ENCODE measurements at regions not wholly inside any gene's neighbourhood (a gene's known extent, or its start where the extent isn't known, plus 50 kb on each side); places are given as distances from the start of the nearest gene placed in this dataset.

- H3K36me3 ChIP-seq (replicated peaks in 1 of 2; ENCODE audit: control insufficient read depth in 1 of 2, insufficient read depth in 2 of 2, low read length in 2 of 2), result no peaks in the 10 kb centered on the region
- whole genome bisulfite sequencing (ENCODE audit: insufficient coverage), result 100% methylated on average over 2 of the region's 4 CpGs
- no peaks in the 10 kb centered on the region for H4K20me1 ChIP-seq (ENCODE audit: insufficient read depth, low read length)
- H3K79me2 ChIP-seq (ENCODE audit: insufficient read depth, low read length), result no peaks in the 10 kb centered on the region
- intact Hi-C loops (cut with micrococcal nuclease), result no loop called here
- Mint-ChIP-seq H3K27ac (no peak overlapping the region), H3K36me3 (no peaks in the 10 kb centered on the region), H3K27me3 (ENCODE audit: low read depth in 3 of 3) (peaks cover 0 to 1% (median 0%) of the 10 kb centered on the region in 3 donors), H3K9me3 (peaks cover 0 to 7% (median 3%) of the 10 kb centered on the region in 7 donors), H3K4me3 (no peak overlapping the region), H3K4me1 (peaks cover 8% of the 10 kb centered on the region)
- no peak overlapping the region for H2AFZ ChIP-seq (ENCODE audit: insufficient read depth, low read depth, low read length, poor library complexity, severe bottlenecking)
- H3K4me1 ChIP-seq (ENCODE audit: control insufficient read depth in 1 of 2, insufficient read depth in 2 of 2, low read length in 2 of 2), result peaks cover 7 to 9% of the 10 kb centered on the region in 2 donors
- H3K9ac ChIP-seq (ENCODE audit: insufficient read depth, low read length, poor library complexity, severe bottlenecking), result no peak overlapping the region
- H3K4me3 ChIP-seq (replicated peaks in 1 of 3; ENCODE audit: low read depth in 2 of 3, low read length in 3 of 3), result no peak overlapping the region
- no peak for TF ChIP-seq CTCF (IDR thresholded peaks at IDR 0.05)
- no peak overlapping the region for H3K4me2 ChIP-seq (replicated peaks; ENCODE audit: extremely low read depth, low read length, poor library complexity, severe bottlenecking)
- H3K9me3 ChIP-seq (replicated peaks in 1 of 2; ENCODE audit: control insufficient read depth in 1 of 2, insufficient read depth in 1 of 2, low read length in 2 of 2), result no peaks in the 10 kb centered on the region
- no peak overlapping the region for H3K27ac ChIP-seq (ENCODE audit: low read depth in 1 of 2, low read length in 2 of 2)
- DNase-seq, result no peak
- H3K27me3 ChIP-seq (ENCODE audit: control insufficient read depth in 2 of 2, insufficient read depth in 2 of 2, low read length in 2 of 2), result no peaks in the 10 kb centered on the region
Observed at GRCh38 chr21:15533618-15534017, 196.2 kb upstream of the USP25 start.

- no peak for DNase-seq
- Histone ChIP-seq H3K4me1 (ENCODE audit: control insufficient read depth in 1 of 2, insufficient read depth in 2 of 2, low read length in 2 of 2) (peaks cover 7 to 9% of the 10 kb centered on the region in 2 donors), H3K4me2 (replicated peaks; ENCODE audit: extremely low read depth, low read length, poor library complexity, severe bottlenecking) (peak overlapping the region; percentile 40), H3K9ac (ENCODE audit: insufficient read depth, low read length, poor library complexity, severe bottlenecking) (no peak overlapping the region), H3K9me3 (replicated peaks in 1 of 2; ENCODE audit: control insufficient read depth in 1 of 2, insufficient read depth in 1 of 2, low read length in 2 of 2) (no peaks in the 10 kb centered on the region), H4K20me1 (ENCODE audit: insufficient read depth, low read length) (no peaks in the 10 kb centered on the region), H3K36me3 (replicated peaks in 1 of 2; ENCODE audit: control insufficient read depth in 1 of 2, insufficient read depth in 2 of 2, low read length in 2 of 2) (no peaks in the 10 kb centered on the region), H3K27me3 (ENCODE audit: control insufficient read depth in 2 of 2, insufficient read depth in 2 of 2, low read length in 2 of 2) (no peaks in the 10 kb centered on the region), H3K4me3 (replicated peaks in 1 of 3; ENCODE audit: low read depth in 2 of 3, low read length in 3 of 3) (peak overlapping the region in 1 of 3 experiments; percentile 9), H3K27ac (ENCODE audit: low read depth in 1 of 2, low read length in 2 of 2) (no peak overlapping the region), H3K79me2 (ENCODE audit: insufficient read depth, low read length) (no peaks in the 10 kb centered on the region), H2AFZ (ENCODE audit: insufficient read depth, low read depth, low read length, poor library complexity, severe bottlenecking) (peak overlapping the region; percentile 27)
- peak overlapping the region in 1 of 2 donors; percentile 71 for H3K4me3 Mint-ChIP-seq
- WGBS (ENCODE audit: insufficient coverage), result 0% methylated on average over 2 of the region's 4 CpGs
- no peak for TF ChIP-seq CTCF (IDR thresholded peaks at IDR 0.05)
- H3K27me3 Mint-ChIP-seq (ENCODE audit: low read depth in 3 of 3), result peaks cover 0 to 1% (median 0%) of the 10 kb centered on the region in 3 donors
- intact Hi-C loops (cut with micrococcal nuclease), result no loop called here
- peaks cover 0 to 7% (median 3%) of the 10 kb centered on the region in 7 donors for H3K9me3 Mint-ChIP-seq
- H3K36me3 Mint-ChIP-seq, result no peaks in the 10 kb centered on the region
- peaks cover 8% of the 10 kb centered on the region for H3K4me1 Mint-ChIP-seq
- no peak overlapping the region for H3K27ac Mint-ChIP-seq
Observed at GRCh38 chr21:15534450-15534886, 195.3 kb upstream of the USP25 start.

All from CD14-positive monocyte (primary cell).